Transverse colon (tissue), 4 donors: ENCODE measurements at regions not wholly inside any gene's neighbourhood (a gene's known extent, or its start where the extent isn't known, plus 50 kb on each side); places are given as distances from the start of the nearest gene placed in this dataset.

ENCODE experiments used
- DNase-seq: peaks from one replicate; pipeline ENCODE4 v3.0.0-alpha.2; 2019
- H3K27ac ChIP-seq, 4 donors: fragments of 200-600 bp; sonication (generic); 2 replicates each; pipeline ENCODE4 v1.5.1; 2016 to 2018; ENCODE audit warnings: inconsistent platforms in 4 of 4
- H3K27me3 ChIP-seq: fragments of 200-600 bp; sonication (generic); 2 replicates; pipeline ENCODE4 v1.5.1; 2017; ENCODE audit warnings: inconsistent platforms
- H3K36me3 ChIP-seq, 4 donors: fragments of 200-600 bp; sonication (generic); 2 replicates each; pipeline ENCODE4 v1.5.1; 2017 to 2019; ENCODE audit warnings: inconsistent platforms in 4 of 4
- H3K4me1 ChIP-seq, 4 donors: fragments of 200-600 bp; sonication (generic); 2 replicates each; pipeline ENCODE4 v1.5.1; 2017 to 2020; ENCODE audit warnings: inconsistent platforms in 4 of 4
- H3K4me3 ChIP-seq, 4 donors: fragments of 200-600 bp; sonication (generic); 1 replicate in 1 of 4; 2 replicates in 3 of 4; pipeline versions ENCODE4 v1.5.1 to v1.6.1; 2017 to 2019; ENCODE audit warnings: inconsistent platforms in 4 of 4
- H3K9me3 ChIP-seq, 2 donors: fragments of 200-600 bp; sonication (generic); 2 replicates each; pipeline ENCODE4 v1.5.1; 2017 to 2019; ENCODE audit warnings: inconsistent platforms in 2 of 2
- EP300 ChIP-seq: sonication (generic); formaldehyde crosslinking; IDR thresholded peaks from one replicate; pipeline ENCODE4 v1.6.1; 2017; ENCODE audit warnings: antibody characterized with exemption, low read depth
- POLR2A ChIP-seq: fragments of 450-650 bp; IDR thresholded peaks from one replicate; pipeline ENCODE4 v1.6.1; 2016; ENCODE audit warnings: antibody characterized with exemption, mild to moderate bottlenecking, moderate library complexity
- POLR2AphosphoS5 ChIP-seq, 3 donors: sonication (generic); formaldehyde crosslinking; IDR thresholded peaks; one replicate each; pipeline ENCODE4 v1.6.1; 2016; ENCODE audit warnings: antibody characterized with exemption in 3 of 3
- WGBS, 2 donors: methylation state at CpG; one replicate each; pipeline ENCODE4 v1.1.5; 2018; ENCODE audit warnings: low coverage in 1 of 2; 5-methylcytosine and 5-hydroxymethylcytosine counted together
- in situ Hi-C, 4 donors: fragments of 200-750 bp; cut with MboI; loops; one replicate each; pipeline versions ENCODE4 v1.15.0 to v1.15.1; 2017; ENCODE audit warnings: low sequenced_read_pairs in 3 of 4, low pct_ligation_motif_present in 1 of 4, low pct_unique_long_range_greater_than_20kb in 1 of 4
- intact Hi-C: fragments of 100-400 bp; cut with DNase I; formaldehyde crosslinking; loops from one replicate; pipeline ENCODE4 v1.15.1; 2023; ENCODE audit warnings: low total_unique reads
- TF ChIP-seq, protein P1 (sequence below), 5 experiments: fragments of 200-600 bp in 3 of 5; fragments of 450-650 bp in 2 of 5; sonication (generic) in 3 of 5; IDR thresholded peaks; 1 replicate in 2 of 5; 2 replicates in 3 of 5; pipeline ENCODE4 v1.5.1; 2016 to 2017; ENCODE audit warnings: antibody characterized with exemption in 5 of 5, inconsistent platforms in 3 of 5, mild to moderate bottlenecking in 2 of 5, moderate library complexity in 1 of 5

DNA sequence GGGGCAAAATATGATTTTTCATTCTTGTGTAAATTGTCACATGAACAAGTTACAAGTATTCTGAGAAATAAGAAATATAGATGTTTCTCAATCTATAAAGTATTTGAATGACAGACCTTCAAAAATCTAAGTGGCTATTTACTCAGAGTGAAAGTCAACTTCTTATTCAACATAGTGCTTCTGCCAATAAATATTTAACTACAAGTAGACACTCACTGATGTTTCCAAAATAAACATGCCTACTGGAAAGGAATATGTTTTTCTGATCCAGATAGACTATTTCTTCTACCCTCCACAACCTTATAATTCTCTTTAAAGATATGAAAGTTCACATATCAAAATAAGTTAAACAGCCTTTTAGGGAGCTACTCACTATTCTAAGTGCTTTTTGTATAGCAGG is 296.3 kb downstream of the DSC3 start:
- intact Hi-C loops (no loop called here), in situ Hi-C loops (no loop called here)
- TF ChIP-seq EP300 (no peak), POLR2AphosphoS5 (IDR thresholded peaks at IDR 0.05) (no peak), POLR2A (no peak)
- TF ChIP-seq, protein P1, sequence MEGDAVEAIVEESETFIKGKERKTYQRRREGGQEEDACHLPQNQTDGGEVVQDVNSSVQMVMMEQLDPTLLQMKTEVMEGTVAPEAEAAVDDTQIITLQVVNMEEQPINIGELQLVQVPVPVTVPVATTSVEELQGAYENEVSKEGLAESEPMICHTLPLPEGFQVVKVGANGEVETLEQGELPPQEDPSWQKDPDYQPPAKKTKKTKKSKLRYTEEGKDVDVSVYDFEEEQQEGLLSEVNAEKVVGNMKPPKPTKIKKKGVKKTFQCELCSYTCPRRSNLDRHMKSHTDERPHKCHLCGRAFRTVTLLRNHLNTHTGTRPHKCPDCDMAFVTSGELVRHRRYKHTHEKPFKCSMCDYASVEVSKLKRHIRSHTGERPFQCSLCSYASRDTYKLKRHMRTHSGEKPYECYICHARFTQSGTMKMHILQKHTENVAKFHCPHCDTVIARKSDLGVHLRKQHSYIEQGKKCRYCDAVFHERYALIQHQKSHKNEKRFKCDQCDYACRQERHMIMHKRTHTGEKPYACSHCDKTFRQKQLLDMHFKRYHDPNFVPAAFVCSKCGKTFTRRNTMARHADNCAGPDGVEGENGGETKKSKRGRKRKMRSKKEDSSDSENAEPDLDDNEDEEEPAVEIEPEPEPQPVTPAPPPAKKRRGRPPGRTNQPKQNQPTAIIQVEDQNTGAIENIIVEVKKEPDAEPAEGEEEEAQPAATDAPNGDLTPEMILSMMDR (IDR thresholded peaks at IDR 0.05), result no peak
- Histone ChIP-seq H3K36me3 (no peaks in the 10 kb centered on the region), H3K4me1 (no peaks in the 10 kb centered on the region), H3K27me3 (no peaks in the 10 kb centered on the region), H3K27ac (no peak overlapping the region), H3K4me3 (no peak overlapping the region), H3K9me3 (no peaks in the 10 kb centered on the region)
- no peak for DNase-seq

DNA sequence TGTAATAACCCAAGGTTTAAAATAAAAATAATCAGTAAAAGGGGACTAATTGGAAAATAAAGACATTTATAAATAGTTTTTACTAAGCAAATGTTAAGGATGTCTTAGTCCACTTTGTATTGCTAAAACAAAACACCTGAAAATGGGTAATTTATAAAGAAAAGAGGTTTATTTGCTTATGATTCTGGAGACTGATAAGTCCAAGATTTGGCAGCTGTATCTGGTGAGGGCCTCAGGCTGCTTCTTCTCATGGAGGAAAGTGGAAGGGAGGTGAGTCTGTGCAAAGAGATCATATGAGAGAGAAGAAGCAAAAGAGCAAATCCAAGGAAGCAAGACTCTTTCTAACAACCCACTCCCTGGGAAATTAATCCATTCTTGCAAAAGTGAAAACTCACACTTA is 299.5 kb downstream of the DSC3 start:
- no peak for TF ChIP-seq POLR2AphosphoS5 (IDR thresholded peaks at IDR 0.05)
- no peak for TF ChIP-seq POLR2A
- TF ChIP-seq, protein P1 (IDR thresholded peaks at IDR 0.05), result no peak

DNA sequence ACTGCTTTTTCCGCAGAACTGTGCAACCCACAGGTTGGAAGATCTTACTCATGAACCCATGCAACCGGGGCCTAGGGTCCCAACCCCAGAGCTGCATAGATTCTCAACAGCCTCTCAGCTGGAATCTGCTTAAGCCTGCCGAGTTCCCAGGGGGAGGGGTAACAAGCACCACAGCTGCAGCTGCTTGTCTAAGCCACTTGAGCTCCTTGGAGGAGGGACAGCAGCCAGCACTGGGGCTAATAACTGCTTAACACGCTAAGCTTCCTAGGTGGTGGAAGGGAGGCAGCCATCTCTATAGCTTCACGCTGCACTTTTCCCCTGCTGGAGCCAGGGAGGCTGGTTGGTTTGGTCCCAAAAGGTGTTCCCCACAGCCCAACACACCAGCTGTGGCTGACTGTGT is 311.6 kb downstream of the DSC3 start:
- DNase-seq, result no peak
- Histone ChIP-seq H3K4me1 (no peaks in the 10 kb centered on the region), H3K36me3 (no peaks in the 10 kb centered on the region), H3K9me3 (peaks cover 0 to 3% of the 10 kb centered on the region in 2 donors), H3K27me3 (no peaks in the 10 kb centered on the region), H3K27ac (no peak overlapping the region), H3K4me3 (no peak overlapping the region)
- TF ChIP-seq POLR2A (no peak), EP300 (no peak), POLR2AphosphoS5 (IDR thresholded peaks at IDR 0.05) (no peak)
- TF ChIP-seq, protein P1 (IDR thresholded peaks at IDR 0.05), result no peak
- intact Hi-C loops, result no loop called here
- 73% methylated on average over 5 of the region's 5 CpGs; no CpG with 5 or more reads in 1 of the 2 donors for WGBS, 2 donors
- in situ Hi-C loops, result no loop called here

More for the DNA sequence above, 299.5 kb downstream of the DSC3 start:
- DNase-seq, result no peak
- intact Hi-C loops, result no loop called here
- H3K9me3 ChIP-seq, result no peaks in the 10 kb centered on the region
- H3K36me3 ChIP-seq, result no peaks in the 10 kb centered on the region
- in situ Hi-C loops, result no loop called here
- no peak overlapping the region for H3K27ac ChIP-seq
- H3K4me3 ChIP-seq, result no peak overlapping the region
- no peaks in the 10 kb centered on the region for H3K4me1 ChIP-seq
- H3K27me3 ChIP-seq, result no peaks in the 10 kb centered on the region

DNA sequence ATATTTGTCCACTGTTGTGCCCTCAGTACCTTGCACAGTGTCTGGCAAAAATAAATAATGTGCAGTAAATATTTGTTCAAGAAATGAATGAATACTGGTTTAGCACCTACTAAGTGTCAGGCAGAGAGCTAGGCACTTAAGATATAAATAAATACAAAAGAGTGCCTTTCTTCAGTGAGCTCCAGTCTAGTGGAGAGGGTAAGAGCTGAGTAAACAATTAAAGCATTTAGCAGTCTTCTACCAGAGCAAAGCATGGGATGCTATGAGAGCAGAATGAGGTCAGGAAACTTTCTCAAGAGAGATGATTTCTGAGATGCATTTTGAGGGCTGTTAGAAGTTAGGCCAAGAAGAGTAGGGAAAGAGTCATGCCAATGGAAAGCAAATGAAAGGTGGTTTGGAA is 314.7 kb downstream of the DSC3 start:
- H3K36me3 ChIP-seq, result no peaks in the 10 kb centered on the region
- H3K27ac ChIP-seq, result no peak overlapping the region
- in situ Hi-C loops (no loop called here), intact Hi-C loops (no loop called here)
- H3K4me1 ChIP-seq, result no peaks in the 10 kb centered on the region
- no peak overlapping the region for H3K4me3 ChIP-seq
- no peak for TF ChIP-seq POLR2AphosphoS5 (IDR thresholded peaks at IDR 0.05)
- TF ChIP-seq POLR2A, result no peak
- DNase-seq, result no peak
- no peaks in the 10 kb centered on the region for H3K9me3 ChIP-seq
- no peaks in the 10 kb centered on the region for H3K27me3 ChIP-seq

DNA sequence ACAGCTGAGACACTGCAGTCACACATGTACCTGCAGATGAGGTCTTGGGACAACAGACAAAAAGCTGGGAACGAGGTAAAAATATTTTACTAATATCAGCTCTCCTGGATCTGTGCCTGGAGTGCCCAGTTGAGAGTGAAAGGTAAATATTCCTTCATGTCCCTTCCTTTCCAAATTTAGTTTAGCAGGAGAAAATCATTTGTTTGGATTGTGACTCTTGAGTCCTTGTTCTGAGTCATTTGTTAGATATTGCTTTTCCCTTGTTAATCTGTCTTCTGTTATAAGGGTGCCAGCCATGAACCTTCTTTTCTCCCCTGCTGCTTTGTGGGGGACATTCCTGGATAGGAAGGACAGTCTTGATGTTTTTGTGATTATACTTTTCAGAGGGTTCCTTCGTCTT is 329.2 kb downstream of the DSC3 start:
- H3K27ac ChIP-seq, result no peak overlapping the region
- no peak for DNase-seq
- H3K4me1 ChIP-seq, result no peaks in the 10 kb centered on the region
- in situ Hi-C loops, result no loop called here
- 57 to 68% methylated on average over 2 of the region's 2 CpGs for WGBS, 2 donors
- H3K9me3 ChIP-seq, result no peaks in the 10 kb centered on the region
- intact Hi-C loops, result no loop called here
- H3K4me3 ChIP-seq, result no peak overlapping the region
- no peaks in the 10 kb centered on the region for H3K36me3 ChIP-seq
- no peaks in the 10 kb centered on the region for H3K27me3 ChIP-seq
- TF ChIP-seq, protein P1 (IDR thresholded peaks at IDR 0.05), result no peak
- TF ChIP-seq POLR2A, result no peak
- TF ChIP-seq EP300, result no peak
- TF ChIP-seq POLR2AphosphoS5 (IDR thresholded peaks at IDR 0.05), result no peak
